GM23338 (cell line): ENCODE measurements at regions not wholly inside any gene's neighbourhood (a gene's known extent, or its start where the extent isn't known, plus 50 kb on each side); places are given as distances from the start of the nearest gene placed in this dataset.
A peak's percentile ranks its signal among the peaks of the same experiment; 100 is the strongest.

ENCODE experiments used
- ATAC-seq: fragments of 200-7000 bp; cut with Tn5 transposase; 3 replicates; pipeline ENCODE4 v1.9.1; 2020
- DNase-seq: peaks from one replicate; pipeline ENCODE4 v3.0.0-alpha.2; 2015; ENCODE audit warnings: low spot score
- H2AFZ ChIP-seq: fragments of 200-600 bp; sonication (generic); 2 replicates; pipeline ENCODE4 v1.8.0; 2016; ENCODE audit warnings: antibody characterized with exemption, mild to moderate bottlenecking, moderate library complexity
- H3F3A ChIP-seq: fragments of 200-600 bp; sonication (generic); replicated peaks from 2 replicates; pipeline ENCODE4 v1.8.0; 2017; ENCODE audit warnings: antibody characterized with exemption, mixed run types, low read depth
- H3K27ac ChIP-seq: fragments of 200-600 bp; sonication (generic); 2 replicates; pipeline ENCODE4 v1.6.1; 2016; ENCODE audit warnings: low read depth
- H3K27me3 ChIP-seq: fragments of 200-600 bp; sonication (generic); 2 replicates; pipeline ENCODE4 v1.8.0; 2016; ENCODE audit warnings: mild to moderate bottlenecking, mixed run types, moderate library complexity; ENCODE audit not compliant: insufficient read depth
- H3K36me3 ChIP-seq: fragments of 200-600 bp; sonication (generic); 2 replicates; pipeline ENCODE4 v1.8.0; 2016; ENCODE audit warnings: mild to moderate bottlenecking; ENCODE audit not compliant: insufficient read depth
- H3K4me1 ChIP-seq: fragments of 200-600 bp; sonication (generic); 2 replicates; pipeline ENCODE4 v1.8.0; 2016; ENCODE audit warnings: mild to moderate bottlenecking, moderate library complexity; ENCODE audit not compliant: insufficient read depth
- H3K4me2 ChIP-seq: fragments of 200-600 bp; sonication (generic); 2 replicates; pipeline ENCODE4 v1.7.1; 2017; ENCODE audit warnings: mixed run types
- H3K4me3 ChIP-seq: fragments of 200-600 bp; sonication (generic); 2 replicates; pipeline ENCODE4 v1.6.1; 2016; ENCODE audit warnings: mixed run types
- H3K79me2 ChIP-seq: fragments of 200-600 bp; sonication (generic); replicated peaks from 2 replicates; pipeline ENCODE4 v1.8.0; 2017; ENCODE audit warnings: mild to moderate bottlenecking; ENCODE audit not compliant: insufficient read depth
- H3K9me2 ChIP-seq: fragments of 200-600 bp; sonication (generic); 2 replicates; pipeline ENCODE4 v1.8.0; 2017; ENCODE audit not compliant: insufficient read depth
- H4K20me1 ChIP-seq: fragments of 200-600 bp; sonication (generic); replicated peaks from 2 replicates; pipeline ENCODE4 v1.8.0; 2017; ENCODE audit warnings: mild to moderate bottlenecking; ENCODE audit not compliant: insufficient read depth
- H3K27ac Mint-ChIP-seq: 2 replicates; pipeline ENCODE4 v1.8.0; 2020; ENCODE audit warnings: inconsistent platforms, mild to moderate bottlenecking, moderate library complexity, mixed read lengths
- H3K27me3 Mint-ChIP-seq: 3 replicates; pipeline ENCODE4 v1.8.0; 2022; ENCODE audit warnings: low read depth, mild to moderate bottlenecking, moderate library complexity, mixed read lengths, inconsistent platforms; ENCODE audit not compliant: insufficient read depth, poor library complexity
- H3K36me3 Mint-ChIP-seq: 3 replicates; pipeline ENCODE4 v1.8.0; 2021; ENCODE audit warnings: low read depth, mild to moderate bottlenecking, inconsistent platforms, moderate library complexity, mixed read lengths
- H3K4me1 Mint-ChIP-seq: 3 replicates; pipeline ENCODE4 v1.8.0; 2020; ENCODE audit warnings: mild to moderate bottlenecking, inconsistent platforms, mixed read lengths
- H3K4me3 Mint-ChIP-seq: 3 replicates; pipeline ENCODE4 v1.8.0; 2021; ENCODE audit warnings: moderate library complexity, mild to moderate bottlenecking, inconsistent platforms, mixed read lengths
- H3K9me3 Mint-ChIP-seq: 3 replicates; pipeline ENCODE4 v1.8.0; 2020; ENCODE audit warnings: moderate library complexity, mild to moderate bottlenecking, inconsistent platforms, mixed read lengths
- CREB1 ChIP-seq: fragments of 250-450 bp; sonication (Bioruptor Pico); IDR thresholded peaks from 2 replicates; pipeline ENCODE4 v1.5.0; 2020; ENCODE audit warnings: low read depth, mild to moderate bottlenecking, moderate library complexity
- CTCF ChIP-seq, 2 experiments: fragments of 200-600 bp in 1 of 2; sonication (generic) in 1 of 2; conservative IDR thresholded peaks; 2 replicates each; pipeline versions ENCODE4 v1.5.1 to v1.6.1; 2016 to 2017; ENCODE audit warnings: antibody characterized with exemption in 2 of 2, low read depth in 2 of 2, mild to moderate bottlenecking in 2 of 2, moderate library complexity in 1 of 2
- ETS1 ChIP-seq: IDR thresholded peaks from 2 replicates; pipeline ENCODE4 v1.6.1; 2016; ENCODE audit warnings: antibody characterized with exemption
- EZH2 ChIP-seq: fragments of 200-600 bp; sonication (generic); IDR thresholded peaks from one replicate; pipeline ENCODE4 v1.8.0; 2017; ENCODE audit warnings: antibody characterized with exemption, mild to moderate bottlenecking, low read depth; ENCODE audit not compliant: unreplicated experiment
- NANOG ChIP-seq: IDR thresholded peaks from 2 replicates; pipeline ENCODE4 v1.6.1; 2016; ENCODE audit warnings: antibody characterized with exemption, borderline replicate concordance
- REST ChIP-seq: IDR thresholded peaks from one replicate; pipeline ENCODE4 v1.6.1; 2018; ENCODE audit warnings: antibody characterized with exemption; ENCODE audit not compliant: unreplicated experiment
- STAT1 ChIP-seq: IDR thresholded peaks from one replicate; pipeline ENCODE4 v1.6.1; 2016; ENCODE audit warnings: antibody characterized with exemption; ENCODE audit not compliant: unreplicated experiment
- ZNF114 ChIP-seq: fragments of 250-450 bp; sonication (Bioruptor Pico); IDR thresholded peaks from 2 replicates; pipeline ENCODE4 v1.5.0; 2020; ENCODE audit warnings: mild to moderate bottlenecking, moderate library complexity
- ZNF331 ChIP-seq: fragments of 250-450 bp; sonication (Bioruptor Pico); IDR thresholded peaks from 2 replicates; pipeline ENCODE4 v1.5.0; 2020; ENCODE audit warnings: low read depth, mild to moderate bottlenecking, moderate library complexity
- ZNF462 ChIP-seq: fragments of 250-450 bp; sonication (Bioruptor Pico); IDR thresholded peaks from 2 replicates; pipeline ENCODE4 v1.5.0; 2020; ENCODE audit warnings: mild to moderate bottlenecking, moderate library complexity

- Mint-ChIP-seq H3K4me1 (peaks cover 25% of the 10 kb centered on the region), H3K9me3 (peaks cover under 1% of the 10 kb centered on the region; the same call in 2 of the 3 replicates), H3K27ac (0 out of 2 replicates have a peak overlapping the region, but pooled peaks have one; percentile 39), H3K4me3 (no peak overlapping the region), H3K36me3 (peaks cover 2% of the 10 kb centered on the region; the same call in 1 of the 3 replicates), H3K27me3 (peaks cover 2% of the 10 kb centered on the region)
- H3K27ac ChIP-seq, result no peak overlapping the region
- no peak overlapping the region for H2AFZ ChIP-seq
- no peaks in the 10 kb centered on the region for H3K9me2 ChIP-seq
- H4K20me1 ChIP-seq, result no peaks in the 10 kb centered on the region
- no peaks in the 10 kb centered on the region for H3F3A ChIP-seq
- H3K4me1 ChIP-seq, result peaks cover 13% of the 10 kb centered on the region; the same call in 1 of the 2 replicates
- H3K27me3 ChIP-seq, result no peaks in the 10 kb centered on the region
- H3K4me3 ChIP-seq, result no peak overlapping the region
- no peak overlapping the region for H3K4me2 ChIP-seq
- H3K36me3 ChIP-seq, result no peaks in the 10 kb centered on the region
- DNase-seq (no peak), ATAC-seq (no peak)
- TF ChIP-seq REST (no peak), CTCF (conservative IDR thresholded peaks at IDR 0.05; ENCODE audit: low read depth in 2 of 2) (no peak), ZNF462 (CRISPR knock-in tag) (no peak), ETS1 (no peak), ZNF331 (CRISPR knock-in tag) (no peak), STAT1 (no peak), ZNF114 (CRISPR knock-in tag) (no peak), EZH2 (no peak), NANOG (no peak), CREB1 (no peak)
- H3K79me2 ChIP-seq, result no peaks in the 10 kb centered on the region
Measured at GRCh38 chr1:81498471-81499462, 302.0 kb upstream of the ADGRL2 start.
